ENCODE measurements at regions not wholly inside any gene's neighbourhood (a gene's known extent, or its start where the extent isn't known, plus 50 kb on each side); places are given as distances from the start of the nearest gene placed in this dataset.
A peak's percentile ranks its signal among the peaks of the same experiment; 100 is the strongest.

DNA sequence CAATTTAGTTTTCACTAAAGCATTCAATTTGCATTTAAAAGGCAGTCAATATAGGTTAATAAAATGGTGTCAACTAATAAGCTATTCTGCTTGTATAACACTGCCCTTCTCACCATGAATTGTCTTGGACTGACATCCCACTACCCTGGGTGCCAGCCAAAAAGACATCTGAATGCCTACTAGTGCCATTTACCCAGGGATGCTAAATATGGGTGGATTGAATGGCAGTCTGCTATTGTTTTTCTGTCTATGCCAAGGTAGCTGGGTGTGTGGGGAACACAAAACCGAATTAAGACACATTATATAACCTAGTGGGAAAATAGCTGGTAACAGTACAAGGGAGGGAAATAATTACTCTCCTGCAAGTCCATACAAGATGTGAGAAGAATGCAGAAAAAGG is 240.0 kb upstream of the CFAP20DC start:
- WGBS, 4 donors: 78 to 86% (median 84%) methylated on average over 1 of the region's 1 CpG
- H3K27me3 ChIP-seq: no peaks in the 10 kb centered on the region
- H3K36me3 ChIP-seq: no peaks in the 10 kb centered on the region
- H3K4me1 ChIP-seq: peaks cover 0 to 13% (median 0%) of the 10 kb centered on the region in 12 donors
- no peak for ATAC-seq
- H3K27ac ChIP-seq: no peak overlapping the region
- peaks cover 0 to 10% (median 0%) of the 10 kb centered on the region in 12 donors for H3K9me3 ChIP-seq
- intact Hi-C loops (cut with DNase I): no loop called here
- H3K4me3 ChIP-seq: no peak overlapping the region
- no peak for TF ChIP-seq POLR2A (IDR thresholded peaks at IDR 0.05)
- no peak for TF ChIP-seq CTCF (IDR thresholded peaks at IDR 0.05)
- no peak for DNase-seq

GRCh38 chr3:59288951-59289350 is 239.1 kb upstream of the CFAP20DC start:
- no peak for ATAC-seq

GRCh38 chr3:59286791-59287531 is 237.1 kb upstream of the CFAP20DC start:
- peaks cover 0 to 13% (median 0%) of the 10 kb centered on the region in 12 donors for H3K4me1 ChIP-seq
- H3K36me3 ChIP-seq: no peaks in the 10 kb centered on the region
- WGBS, 4 donors: 49 to 64% (median 55%) methylated on average over 2 of the region's 2 CpGs
- no peaks in the 10 kb centered on the region for H3K9me3 ChIP-seq
- DNase-seq (peak in 4 of 5 donors; percentile 16 to 51 (median 26)), ATAC-seq (peak in 3 of 4 donors; percentile 24 to 75 (median 63))
- H3K27ac ChIP-seq: no peak overlapping the region
- no peaks in the 10 kb centered on the region for H3K27me3 ChIP-seq
- intact Hi-C loops (cut with DNase I): no loop called here
- no peak overlapping the region for H3K4me3 ChIP-seq
- TF ChIP-seq CTCF (IDR thresholded peaks at IDR 0.05) (no peak), POLR2A (IDR thresholded peaks at IDR 0.05) (no peak)

More at GRCh38 chr3:59288951-59289350, 239.1 kb upstream of the CFAP20DC start:
- H3K9me3 ChIP-seq: peaks cover 0 to 10% (median 0%) of the 10 kb centered on the region in 12 donors
- DNase-seq: no peak
- 44 to 55% (median 52%) methylated on average over 3 of the region's 3 CpGs for WGBS, 4 donors
- no peaks in the 10 kb centered on the region for H3K36me3 ChIP-seq
- H3K27me3 ChIP-seq: no peaks in the 10 kb centered on the region
- intact Hi-C loops (cut with DNase I): no loop called here
- no peak overlapping the region for H3K4me3 ChIP-seq
- no peak overlapping the region for H3K27ac ChIP-seq
- peaks cover 0 to 13% (median 0%) of the 10 kb centered on the region in 12 donors for H3K4me1 ChIP-seq
- TF ChIP-seq POLR2A (IDR thresholded peaks at IDR 0.05): no peak
- TF ChIP-seq CTCF (IDR thresholded peaks at IDR 0.05): no peak

GRCh38 chr3:59285560-59285959 is 235.7 kb upstream of the CFAP20DC start:
- no peak for DNase-seq
- Histone ChIP-seq H3K36me3 (no peaks in the 10 kb centered on the region), H3K9me3 (no peaks in the 10 kb centered on the region), H3K4me3 (no peak overlapping the region), H3K27me3 (no peaks in the 10 kb centered on the region), H3K27ac (no peak overlapping the region), H3K4me1 (peaks cover 0 to 13% (median 0%) of the 10 kb centered on the region in 12 donors)
- ATAC-seq: no peak
- intact Hi-C loops (cut with DNase I): no loop called here
- 73 to 81% (median 78%) methylated on average over 2 of the region's 2 CpGs for WGBS, 4 donors
- no peak for TF ChIP-seq CTCF (IDR thresholded peaks at IDR 0.05)
- TF ChIP-seq POLR2A (IDR thresholded peaks at IDR 0.05): no peak

Data from heart left ventricle (tissue), 16 donors.